SJSA1 (cell line): ENCODE measurements at regions not wholly inside any gene's neighbourhood (a gene's known extent, or its start where the extent isn't known, plus 50 kb on each side); places are given as distances from the start of the nearest gene placed in this dataset.
A peak's percentile ranks its signal among the peaks of the same experiment; 100 is the strongest.
"Not testable (repeated sequence)": the region's sequence is repeated elsewhere in the genome, so short reads cannot be mapped to it uniquely, and the experiment has no call there.

Source experiments
- DNase-seq, 2 experiments: peaks; one replicate each; pipeline ENCODE4 v3.0.0-alpha.2; 2015 to 2020; ENCODE audit warnings: low spot score in 2 of 2, low read depth in 1 of 2
- H3K27ac ChIP-seq: fragments of 250-450 bp; sonication (Bioruptor Pico); 2 replicates; pipeline ENCODE4 v1.5.1; 2020; ENCODE audit warnings: mild to moderate bottlenecking, moderate library complexity
- H3K27me3 ChIP-seq: fragments of 250-450 bp; sonication (Bioruptor Pico); replicated peaks from 2 replicates; pipeline ENCODE4 v1.5.1; 2020; ENCODE audit warnings: mild to moderate bottlenecking, moderate library complexity
- H3K36me3 ChIP-seq: fragments of 250-450 bp; sonication (Bioruptor Pico); 2 replicates; pipeline ENCODE4 v1.5.1; 2020; ENCODE audit warnings: mild to moderate bottlenecking
- H3K4me1 ChIP-seq: fragments of 250-450 bp; sonication (Bioruptor Pico); replicated peaks from 2 replicates; pipeline ENCODE4 v1.6.1; 2021; ENCODE audit warnings: mild to moderate bottlenecking
- H3K4me3 ChIP-seq: fragments of 250-450 bp; sonication (Bioruptor Pico); 2 replicates; pipeline ENCODE4 v1.5.1; 2020; ENCODE audit warnings: mild to moderate bottlenecking
- H3K9me3 ChIP-seq: fragments of 250-450 bp; sonication (Bioruptor Pico); replicated peaks from 2 replicates; pipeline ENCODE4 v1.5.1; 2020; ENCODE audit warnings: mild to moderate bottlenecking

DNA sequence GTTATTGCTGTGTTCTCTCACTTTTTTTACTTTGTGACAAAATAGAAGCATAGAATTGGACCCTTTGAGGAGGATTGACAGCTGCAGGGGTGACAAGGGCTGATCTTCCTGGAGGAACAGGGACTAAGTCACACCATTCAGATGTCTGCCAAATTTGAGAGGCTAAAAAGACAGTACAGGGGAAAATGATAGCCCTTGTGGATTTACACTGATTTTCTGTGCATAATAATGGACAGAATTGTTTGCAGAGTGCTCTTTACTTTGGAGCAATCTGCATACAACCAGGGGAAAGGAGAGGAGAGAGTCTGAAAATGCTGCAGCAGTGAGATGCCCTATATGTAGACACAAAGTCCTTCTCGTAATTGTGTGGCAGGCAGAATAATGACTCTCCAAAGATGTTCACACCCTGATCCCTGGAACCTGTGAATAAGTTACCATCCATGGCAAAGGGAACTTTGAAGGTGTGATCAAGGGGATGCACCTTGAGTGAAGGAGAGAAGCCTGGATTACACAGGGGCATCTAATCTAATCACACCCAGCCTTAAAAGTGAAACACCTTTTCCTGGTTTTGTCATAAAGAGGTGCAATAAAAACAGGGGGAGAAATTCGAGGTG is 221.4 kb upstream of the CPHXL start:
- no peak overlapping the region for H3K4me3 ChIP-seq
- 0 out of 2 replicates have a peak, but pooled peaks cover 4% of the 10 kb centered on the region for H3K27me3 ChIP-seq
- no peaks in the 10 kb centered on the region for H3K4me1 ChIP-seq
- H3K27ac ChIP-seq: no peak overlapping the region
- H3K36me3 ChIP-seq: no peaks in the 10 kb centered on the region
- DNase-seq: no peak
- no peaks in the 10 kb centered on the region for H3K9me3 ChIP-seq

DNA sequence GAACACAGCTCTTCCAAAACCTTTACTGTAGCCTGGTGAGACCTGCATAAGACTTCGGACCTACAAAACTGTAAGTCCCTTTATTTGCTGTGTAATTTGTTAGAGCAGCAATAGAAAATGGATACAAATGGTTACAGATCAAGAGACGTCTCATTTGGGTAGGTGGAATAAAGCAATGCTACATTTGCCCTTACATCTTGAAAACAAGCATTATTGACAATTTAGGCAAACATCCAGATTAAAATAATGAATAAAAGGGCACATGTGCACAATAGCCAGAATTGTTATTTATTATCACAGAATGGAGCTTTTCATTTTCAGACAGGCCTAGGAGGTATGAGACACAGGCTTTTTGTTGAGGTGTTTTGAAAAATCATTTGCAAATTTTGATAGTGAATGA is 222.2 kb upstream of the CPHXL start:
- no peaks in the 10 kb centered on the region for H3K36me3 ChIP-seq
- 0 out of 2 replicates have a peak, but pooled peaks cover 4% of the 10 kb centered on the region for H3K27me3 ChIP-seq
- H3K4me1 ChIP-seq: no peaks in the 10 kb centered on the region
- no peak overlapping the region for H3K27ac ChIP-seq
- H3K9me3 ChIP-seq: no peaks in the 10 kb centered on the region
- H3K4me3 ChIP-seq: no peak overlapping the region
- no peak for DNase-seq

DNA sequence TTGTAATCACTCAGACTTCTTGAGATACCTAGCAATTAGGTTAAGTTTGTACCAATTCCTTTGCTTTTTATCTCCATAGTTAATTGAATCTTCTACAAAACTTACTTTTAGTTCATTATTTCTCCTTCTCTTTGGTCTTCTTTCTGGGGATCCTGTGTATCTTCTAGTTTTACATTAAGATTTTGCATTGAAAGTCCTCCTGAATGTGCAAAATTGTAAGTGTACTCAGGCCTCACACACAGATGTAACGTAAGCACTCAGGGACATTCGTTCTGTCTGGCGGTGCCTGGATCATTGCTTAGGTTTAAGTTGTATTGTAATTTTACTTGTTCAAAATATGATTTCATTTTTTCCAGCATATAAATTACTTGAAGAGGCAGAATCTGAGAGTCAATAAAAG is 222.6 kb upstream of the CPHXL start:
- no peak overlapping the region for H3K4me3 ChIP-seq
- H3K27me3 ChIP-seq: 0 out of 2 replicates have a peak, but pooled peaks cover 4% of the 10 kb centered on the region
- no peaks in the 10 kb centered on the region for H3K9me3 ChIP-seq
- H3K4me1 ChIP-seq: no peaks in the 10 kb centered on the region
- H3K27ac ChIP-seq: no peak overlapping the region
- H3K36me3 ChIP-seq: no peaks in the 10 kb centered on the region
- no peak for DNase-seq

DNA sequence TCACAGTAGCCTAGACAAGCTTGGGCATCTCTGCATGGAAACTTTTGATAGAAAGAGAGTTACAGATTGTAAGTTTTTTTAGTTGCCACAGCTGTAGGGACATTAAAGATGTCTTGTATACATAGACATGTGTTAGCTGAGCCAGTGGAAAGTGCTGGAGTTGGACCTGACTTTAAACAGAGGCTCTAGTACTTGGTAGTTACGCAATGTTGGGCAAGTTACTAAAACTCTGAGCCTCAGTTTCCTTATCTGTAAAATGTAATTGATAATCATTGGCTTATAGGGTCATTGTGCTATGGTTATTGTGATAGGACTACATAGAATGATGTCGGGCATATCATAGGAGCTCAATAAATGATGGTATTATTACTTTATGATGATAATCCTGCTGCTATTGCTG is 225.8 kb upstream of the CPHXL start:
- H3K36me3 ChIP-seq: no peaks in the 10 kb centered on the region

DNA sequence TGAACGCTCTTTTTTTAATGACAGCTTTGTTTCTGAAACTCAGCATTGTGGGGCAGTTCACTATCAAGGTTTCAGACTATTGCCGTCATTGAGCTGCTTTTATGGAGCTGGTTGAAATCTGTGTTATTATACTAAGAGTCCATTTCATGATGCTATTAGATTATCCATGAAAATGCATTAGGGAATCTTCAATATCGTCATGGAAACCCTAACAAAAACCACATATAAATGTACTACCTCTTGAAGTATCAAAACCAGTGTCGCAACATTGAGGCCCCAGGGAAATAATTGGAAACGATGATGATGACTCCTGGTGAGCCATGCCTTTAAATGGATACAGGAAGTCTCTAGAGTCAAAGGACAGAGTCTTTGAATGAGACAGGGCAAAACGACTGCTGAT is 231.6 kb upstream of the CPHXL start:
- H3K27me3 ChIP-seq: no peaks in the 10 kb centered on the region
- H3K4me1 ChIP-seq: no peaks in the 10 kb centered on the region
- DNase-seq: no peak
- H3K4me3 ChIP-seq: no peak overlapping the region
- H3K36me3 ChIP-seq: no peaks in the 10 kb centered on the region
- H3K27ac ChIP-seq: no peak overlapping the region
- H3K9me3 ChIP-seq: no peaks in the 10 kb centered on the region

More for the DNA sequence above, 225.8 kb upstream of the CPHXL start:
- Histone ChIP-seq H3K4me3 (no peak overlapping the region), H3K27me3 (0 out of 2 replicates have a peak, but pooled peaks cover 4% of the 10 kb centered on the region), H3K27ac (no peak overlapping the region), H3K9me3 (no peaks in the 10 kb centered on the region), H3K4me1 (no peaks in the 10 kb centered on the region)
- DNase-seq: no peak

DNA sequence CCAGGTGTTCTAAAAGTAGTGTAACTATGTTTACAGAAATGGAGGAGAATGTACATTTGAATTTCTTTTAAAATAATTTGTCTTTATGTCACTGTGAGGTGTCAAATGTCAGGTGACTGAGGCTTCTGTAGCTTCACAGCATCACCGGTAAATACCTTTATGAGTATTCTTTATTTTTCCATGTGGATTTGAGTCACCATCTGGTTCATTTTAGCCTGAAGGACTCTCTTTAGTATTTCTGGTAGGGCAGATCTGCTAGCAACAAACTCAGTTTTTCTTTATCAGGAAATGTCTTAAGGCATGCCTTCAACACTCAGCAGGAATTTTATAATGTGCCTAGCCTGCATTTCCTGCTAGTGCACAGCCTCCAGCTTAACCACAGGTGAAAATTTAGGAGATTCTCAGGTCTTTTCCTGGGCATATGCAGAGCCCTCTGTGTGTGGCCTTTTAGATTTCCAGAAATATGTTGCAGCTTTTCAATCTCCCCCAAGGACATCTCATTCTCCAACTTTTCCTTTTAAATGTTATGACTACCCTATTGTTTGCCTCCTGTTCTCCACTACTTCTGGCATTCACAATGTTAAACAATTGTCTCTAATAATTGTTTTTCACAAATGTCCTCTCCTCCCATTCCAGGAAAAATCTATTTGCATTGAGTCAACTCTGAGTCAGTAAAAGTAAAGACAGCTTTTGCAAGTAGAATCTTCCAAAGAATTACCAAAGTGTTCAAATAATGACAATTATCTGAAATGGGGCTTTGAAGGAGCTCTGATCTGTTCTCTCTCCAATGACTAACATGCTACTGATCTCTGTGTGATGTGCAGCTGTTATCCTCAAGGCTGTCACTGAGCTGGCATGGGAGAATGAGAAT is 239.4 kb upstream of the CPHXL start:
- DNase-seq: peak in 1 of 2 experiments; percentile 7
- Histone ChIP-seq H3K27ac (no peak overlapping the region), H3K9me3 (no peaks in the 10 kb centered on the region), H3K4me1 (0 out of 2 replicates have a peak, but pooled peaks cover 3% of the 10 kb centered on the region), H3K27me3 (no peaks in the 10 kb centered on the region), H3K4me3 (no peak overlapping the region), H3K36me3 (no peaks in the 10 kb centered on the region)

DNA sequence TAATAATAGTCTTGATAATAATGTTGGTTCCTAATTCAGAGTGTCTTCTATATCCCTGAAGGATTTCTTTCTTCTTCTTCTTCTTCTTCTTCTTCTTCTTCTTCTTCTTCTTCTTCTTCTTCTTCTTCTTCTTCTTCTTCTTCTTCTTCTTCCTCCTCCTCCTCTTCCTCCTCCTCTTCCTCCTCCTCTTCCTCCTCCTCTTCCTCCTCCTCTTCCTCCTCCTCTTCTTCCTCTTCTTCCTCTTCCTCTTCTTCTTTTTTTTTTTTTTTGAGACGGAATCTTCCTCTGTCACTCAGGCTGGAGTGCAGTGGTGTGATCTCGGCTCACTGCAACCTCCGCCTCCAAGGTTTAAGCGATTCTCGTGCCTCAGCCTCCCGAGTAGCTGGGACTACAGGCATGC is 242.8 kb upstream of the CPHXL start:
- not testable (repeated sequence) for H3K4me3 ChIP-seq, H3K27me3 ChIP-seq, H3K27ac ChIP-seq, DNase-seq, H3K4me1 ChIP-seq, H3K36me3 ChIP-seq, H3K9me3 ChIP-seq

DNA sequence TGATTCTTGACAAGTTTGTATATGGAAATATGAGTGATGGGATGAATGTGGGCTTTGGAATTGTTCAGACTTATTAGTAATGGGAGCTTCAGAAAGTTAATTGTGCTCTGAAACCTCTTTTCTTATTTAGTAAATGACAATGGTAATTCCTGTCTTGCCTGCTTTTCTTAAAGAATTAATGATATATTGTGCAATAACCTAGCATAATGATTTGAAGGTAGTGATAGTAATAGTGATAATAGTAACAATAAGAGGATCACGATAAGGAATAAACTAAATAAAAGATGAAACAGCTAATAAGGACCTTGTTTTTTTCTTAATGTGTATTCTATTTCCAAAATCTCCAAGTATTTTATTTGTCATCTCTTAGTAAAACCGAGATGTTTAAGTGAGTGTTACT is 245.0 kb upstream of the CPHXL start:
- no peaks in the 10 kb centered on the region for H3K27me3 ChIP-seq
- H3K36me3 ChIP-seq: no peaks in the 10 kb centered on the region
- 0 out of 2 replicates have a peak, but pooled peaks cover under 1% of the 10 kb centered on the region for H3K4me1 ChIP-seq
- H3K4me3 ChIP-seq: no peak overlapping the region
- H3K9me3 ChIP-seq: no peaks in the 10 kb centered on the region
- no peak overlapping the region for H3K27ac ChIP-seq
- no peak for DNase-seq

DNA sequence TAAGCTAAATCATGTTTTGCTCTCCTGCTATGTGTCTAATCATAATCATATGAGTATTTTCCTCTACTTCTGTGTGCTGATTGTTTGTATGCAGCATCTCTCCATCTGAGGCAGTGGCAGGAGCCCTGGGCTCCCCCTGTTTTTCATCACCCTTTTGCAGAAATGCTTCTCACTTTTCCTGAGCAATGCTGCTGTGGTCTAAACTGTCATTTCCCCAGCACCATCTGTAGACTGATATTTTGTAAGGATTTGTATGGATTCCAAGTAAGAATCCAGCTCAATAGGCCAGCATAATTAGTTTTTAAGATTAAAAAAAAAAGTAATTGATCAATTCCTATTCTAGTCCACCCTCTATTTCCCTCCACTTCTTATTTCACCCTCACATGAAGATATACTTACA is 257.0 kb upstream of the CPHXL start:
- Histone ChIP-seq H3K9me3 (no peaks in the 10 kb centered on the region), H3K27ac (no peak overlapping the region), H3K27me3 (no peaks in the 10 kb centered on the region), H3K4me3 (no peak overlapping the region), H3K4me1 (no peaks in the 10 kb centered on the region), H3K36me3 (no peaks in the 10 kb centered on the region)
- DNase-seq: no peak

DNA sequence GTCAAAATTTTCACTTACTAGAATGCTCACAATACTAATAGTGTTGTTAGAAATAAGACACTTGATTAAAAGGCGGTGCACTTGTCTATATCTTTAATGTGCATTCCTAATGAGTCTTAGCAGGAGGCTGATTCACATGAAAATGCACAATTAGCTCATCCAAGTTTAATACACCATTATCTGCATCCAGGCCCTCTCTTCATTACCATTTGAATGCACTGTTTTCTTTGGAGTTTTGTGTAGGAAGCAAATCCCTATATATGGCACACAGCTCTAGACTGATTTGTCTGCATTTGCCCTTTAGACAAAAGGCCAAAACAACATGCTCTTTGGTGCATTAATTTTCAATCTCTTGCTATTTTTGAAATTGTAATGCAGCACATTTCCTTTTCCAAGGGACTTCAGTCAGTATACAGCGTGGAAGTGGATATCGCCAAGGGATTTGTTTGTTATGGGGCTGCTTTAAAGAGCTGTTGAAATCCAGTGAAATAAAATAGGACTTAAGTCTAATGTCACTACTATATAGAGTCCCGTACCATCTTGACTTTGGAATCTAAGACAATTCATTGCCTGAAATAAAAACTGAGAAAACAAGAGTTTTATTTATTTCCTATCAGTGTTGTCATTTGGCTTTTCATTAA is 257.6 kb upstream of the CPHXL start:
- Histone ChIP-seq H3K36me3 (no peaks in the 10 kb centered on the region), H3K4me3 (no peak overlapping the region), H3K27me3 (no peaks in the 10 kb centered on the region), H3K27ac (no peak overlapping the region), H3K4me1 (no peaks in the 10 kb centered on the region), H3K9me3 (no peaks in the 10 kb centered on the region)
- DNase-seq: no peak

DNA sequence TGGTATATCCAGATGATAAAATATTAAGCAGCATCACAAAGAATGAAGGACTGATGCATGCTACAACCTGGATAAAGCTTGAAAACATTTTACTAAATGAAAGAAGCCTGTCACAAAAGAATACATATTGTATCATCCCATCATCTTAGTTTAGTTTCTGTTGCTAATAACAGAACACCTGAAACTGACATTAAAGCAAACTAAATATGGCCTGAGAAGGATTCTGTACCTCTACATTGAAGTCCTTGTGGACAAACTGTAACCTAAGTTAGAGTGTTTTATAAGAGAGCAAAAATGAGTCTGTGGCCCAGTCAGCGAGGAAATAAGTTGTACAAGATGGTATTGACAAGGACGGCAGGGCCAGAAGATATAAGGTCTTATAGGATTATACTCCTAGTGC is 261.0 kb upstream of the CPHXL start:
- H3K4me3 ChIP-seq: no peak overlapping the region
- H3K36me3 ChIP-seq: no peaks in the 10 kb centered on the region
- H3K9me3 ChIP-seq: no peaks in the 10 kb centered on the region
- no peak overlapping the region for H3K27ac ChIP-seq
- DNase-seq: no peak
- H3K27me3 ChIP-seq: no peaks in the 10 kb centered on the region
- H3K4me1 ChIP-seq: no peaks in the 10 kb centered on the region

DNA sequence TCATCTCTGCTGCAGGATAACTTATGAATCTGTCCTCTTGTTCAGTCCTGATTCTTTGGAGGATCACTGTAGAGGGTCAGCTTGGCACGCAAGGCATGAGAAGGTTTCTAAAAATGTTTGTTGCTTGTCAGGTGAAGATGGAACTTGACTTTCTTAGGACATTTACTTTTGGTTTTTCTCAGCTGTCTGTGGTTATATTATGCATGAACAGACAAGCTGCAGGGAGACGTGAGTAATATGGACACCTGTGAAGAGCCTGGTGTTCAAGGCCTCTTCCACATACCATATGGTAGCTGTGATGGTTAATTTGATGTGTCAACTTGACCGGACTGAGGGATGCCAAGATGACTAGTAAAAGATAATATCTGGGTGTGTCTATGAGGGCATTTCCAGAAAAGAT is 270.2 kb upstream of the CPHXL start:
- Histone ChIP-seq H3K27ac (no peak overlapping the region), H3K27me3 (no peaks in the 10 kb centered on the region), H3K4me1 (no peaks in the 10 kb centered on the region), H3K4me3 (no peak overlapping the region), H3K36me3 (no peaks in the 10 kb centered on the region), H3K9me3 (no peaks in the 10 kb centered on the region)
- no peak for DNase-seq

DNA sequence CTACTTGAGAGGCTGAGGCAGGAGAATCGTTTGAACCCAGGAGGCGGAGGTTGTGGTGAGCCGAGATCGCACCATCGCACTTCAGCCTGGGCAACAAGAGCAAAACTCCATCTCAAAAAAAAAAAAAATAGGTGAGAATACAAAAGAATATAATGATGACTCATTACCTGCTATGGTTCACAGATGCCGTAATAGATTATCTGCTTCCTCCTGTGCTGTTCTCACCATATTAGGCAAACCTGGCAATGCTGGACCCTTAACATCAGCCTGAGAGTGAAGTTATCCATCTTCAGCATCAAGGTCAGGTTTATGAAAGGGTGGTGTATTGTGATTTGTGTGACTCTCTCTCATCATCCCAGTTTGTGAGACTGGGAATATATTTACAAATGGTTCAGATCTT is 271.3 kb upstream of the CPHXL start:
- Histone ChIP-seq H3K27me3 (no peaks in the 10 kb centered on the region), H3K4me3 (no peak overlapping the region), H3K4me1 (no peaks in the 10 kb centered on the region), H3K9me3 (no peaks in the 10 kb centered on the region), H3K36me3 (no peaks in the 10 kb centered on the region), H3K27ac (no peak overlapping the region)
- DNase-seq: no peak

DNA sequence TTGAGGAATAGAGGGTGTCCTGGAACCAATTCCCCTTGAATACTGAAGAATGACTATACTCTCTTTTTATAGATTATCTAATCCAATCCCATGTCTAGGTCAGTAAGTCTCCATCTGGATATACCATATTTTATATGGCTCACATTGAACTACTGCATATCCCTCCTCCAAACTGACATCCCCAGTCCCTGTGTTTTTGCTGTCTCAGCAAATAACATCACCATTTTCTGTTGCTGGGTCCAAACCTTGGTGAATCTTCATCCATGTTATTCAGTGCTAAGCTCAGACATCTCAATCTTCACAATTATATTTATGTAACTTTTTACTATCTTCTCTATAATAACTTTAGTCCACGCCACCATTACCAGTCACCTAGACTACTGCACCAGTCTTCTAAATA is 269.6 kb upstream of the CNTNAP4 start:
- no peaks in the 10 kb centered on the region for H3K9me3 ChIP-seq
- H3K27me3 ChIP-seq: no peaks in the 10 kb centered on the region
- H3K4me1 ChIP-seq: no peaks in the 10 kb centered on the region
- H3K36me3 ChIP-seq: no peaks in the 10 kb centered on the region
- H3K4me3 ChIP-seq: no peak overlapping the region
- no peak overlapping the region for H3K27ac ChIP-seq
- no peak for DNase-seq
